GM21526 (cell line): ENCODE measurements at regions not wholly inside any gene's neighbourhood (a gene's known extent, or its start where the extent isn't known, plus 50 kb on each side); places are given as distances from the start of the nearest gene placed in this dataset.
"Not testable (repeated sequence)": the region's sequence is repeated elsewhere in the genome, so short reads cannot be mapped to it uniquely, and the experiment has no call there.

Experiments
- ATAC-seq: cut with Tn5 transposase; IDR thresholded peaks from one replicate; pipeline ENCODE4 v1.9.1; 2021; ENCODE audit warnings: moderate library complexity; ENCODE audit not compliant: unreplicated experiment, low FRiP score

GRCh38 chr11:82089426-82089825 is 644.2 kb downstream of the FAM181B start:
- ATAC-seq = no peak

DNA sequence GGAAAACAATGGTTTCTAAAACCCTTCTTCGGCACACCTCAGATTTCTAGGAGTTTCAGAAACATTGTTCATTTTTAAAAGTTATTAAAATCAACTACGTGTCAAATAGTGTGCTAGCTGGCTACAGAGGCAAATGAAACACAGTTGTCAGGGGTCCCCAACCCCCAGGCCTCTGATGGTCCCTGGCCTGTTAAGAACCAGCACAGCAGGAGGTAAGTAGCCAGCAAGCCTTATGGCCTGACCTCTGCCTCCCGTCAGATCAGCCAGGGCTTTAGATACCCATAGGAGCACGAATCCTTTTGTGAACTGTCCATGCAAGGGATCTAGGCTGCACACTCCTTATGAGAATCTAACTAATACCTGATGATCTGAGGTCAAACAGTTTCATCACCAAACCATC is 648.2 kb downstream of the FAM181B start:
- no peak for ATAC-seq

GRCh38 chr11:82082976-82083375 is 650.7 kb downstream of the FAM181B start:
- no peak for ATAC-seq

- ATAC-seq = no peak
These were observed 653.5 kb downstream of the FAM181B start for GRCh38 chr11:82080160-82080559.

GRCh38 chr11:82076126-82076525 is 657.5 kb downstream of the FAM181B start:
- no peak for ATAC-seq

- ATAC-seq = no peak
These were observed 674.2 kb downstream of the FAM181B start for GRCh38 chr11:82059505-82059904.

GRCh38 chr11:82056450-82056849 is 677.2 kb downstream of the FAM181B start:
- no peak for ATAC-seq

DNA sequence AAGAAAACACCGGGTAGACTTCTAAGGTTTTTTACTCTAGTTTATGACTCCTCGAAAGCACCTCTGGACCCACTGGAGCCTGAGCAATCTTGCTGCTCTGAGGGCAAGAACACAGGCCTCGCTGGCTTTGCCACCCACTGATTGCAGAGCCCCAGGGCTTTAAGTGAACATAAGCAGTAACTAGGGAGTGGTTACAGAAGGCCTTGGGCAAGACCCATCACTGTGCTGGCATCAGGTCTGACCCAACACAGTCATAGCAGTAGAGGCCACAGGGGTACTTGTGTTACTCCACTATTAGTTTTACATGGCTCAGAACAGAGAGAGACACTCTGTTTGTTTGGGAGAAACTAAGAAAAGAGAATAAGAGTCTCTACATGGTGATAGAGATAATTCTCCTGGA is 684.5 kb downstream of the FAM181B start:
- no peak for ATAC-seq

DNA sequence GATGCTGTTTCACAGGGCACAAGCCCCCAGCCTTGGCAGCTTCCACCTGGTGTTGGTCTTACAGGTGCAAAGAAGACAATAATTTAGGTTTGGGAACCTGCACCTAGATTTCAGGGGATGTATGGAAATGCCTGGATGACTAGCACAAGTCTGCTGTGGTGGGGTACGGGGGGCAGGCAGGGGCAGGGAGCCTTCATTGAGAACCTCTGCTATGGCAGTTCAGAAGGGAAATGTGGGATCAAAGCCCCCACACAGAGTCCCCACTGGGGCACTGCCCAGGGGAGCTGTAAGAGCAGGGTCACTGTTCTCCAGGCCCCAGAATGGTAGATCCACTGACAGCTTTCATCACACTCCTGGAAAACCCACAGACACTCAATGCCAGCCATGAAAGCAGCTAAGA is 686.5 kb downstream of the FAM181B start:
- ATAC-seq = no peak

- ATAC-seq = no peak
These were observed 686.9 kb downstream of the FAM181B start for GRCh38 chr11:82046778-82047177.

DNA sequence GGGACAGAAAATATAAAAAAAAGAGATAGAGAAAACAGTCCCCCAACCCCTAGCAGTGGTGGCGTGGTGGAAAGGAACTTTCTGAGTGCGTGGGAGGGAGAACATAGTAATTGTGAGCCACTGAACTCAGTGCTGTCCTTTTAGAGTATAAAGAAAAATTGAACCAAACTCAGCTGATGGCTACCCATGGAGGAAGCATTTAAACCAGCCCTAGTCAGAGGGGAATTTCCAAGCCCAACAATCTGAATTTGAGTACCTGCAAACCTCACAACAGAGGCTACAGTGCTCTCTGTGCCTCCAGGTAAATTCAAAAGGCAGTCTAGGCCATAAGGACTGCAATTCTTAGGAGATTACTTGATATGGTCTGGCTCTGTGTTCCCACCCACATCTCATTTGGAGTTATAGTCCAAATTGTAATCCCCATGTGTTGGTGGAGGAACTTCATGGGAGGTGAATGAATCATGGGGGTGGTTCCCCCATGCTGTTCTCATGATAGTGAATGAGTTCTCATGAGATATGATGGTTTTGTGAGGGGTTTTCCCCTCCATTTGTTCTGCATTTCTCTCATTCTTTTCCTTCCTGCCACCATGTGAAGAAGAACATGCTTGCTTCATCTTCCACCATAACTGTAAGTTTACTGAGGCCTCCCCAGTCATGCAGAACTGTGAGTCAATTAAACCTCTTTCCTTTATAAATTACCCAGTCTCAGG is 687.8 kb downstream of the FAM181B start:
- no peak for ATAC-seq

DNA sequence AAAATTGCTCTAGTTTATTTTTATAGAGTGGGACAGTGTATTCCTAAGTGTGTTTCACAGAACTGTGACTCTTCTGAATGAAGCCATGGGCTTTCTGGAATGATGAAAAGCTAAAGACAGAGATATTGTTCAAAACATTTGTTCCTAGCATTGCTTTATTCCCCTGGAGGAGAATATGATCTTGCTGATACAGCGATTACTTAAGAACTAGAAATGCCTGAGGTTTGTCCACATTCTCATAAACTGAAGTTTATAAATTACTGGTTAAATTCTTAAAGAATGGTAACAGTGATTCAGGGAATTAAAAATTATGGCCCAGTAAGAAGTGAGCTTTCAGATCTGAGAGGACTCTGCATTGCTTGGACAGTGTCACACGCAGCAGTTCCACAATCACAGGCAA is 690.3 kb downstream of the FAM181B start:
- no peak for ATAC-seq

- ATAC-seq = no peak
These were observed 691.9 kb downstream of the FAM181B start for GRCh38 chr11:82041764-82042163.

DNA sequence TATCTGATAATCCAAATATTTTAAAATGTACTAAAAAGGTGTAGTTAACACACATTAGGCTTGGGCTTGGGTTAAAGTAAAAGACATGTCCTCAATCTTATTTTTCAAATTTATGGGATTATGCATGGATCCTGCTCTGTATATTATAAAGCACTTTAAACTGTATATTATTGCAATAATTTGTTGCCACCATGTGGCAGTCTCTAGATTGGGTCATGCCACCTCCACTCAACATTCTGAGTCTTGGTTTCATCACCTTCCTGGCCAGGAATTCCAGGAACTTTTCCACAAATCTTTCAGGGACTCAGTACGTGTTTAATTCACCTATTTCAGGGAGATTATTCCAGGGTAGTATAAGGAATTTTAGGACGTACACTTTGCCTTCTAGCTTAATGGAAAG is 695.5 kb downstream of the FAM181B start:
- ATAC-seq = no peak

GRCh38 chr11:82034527-82034926 is 699.1 kb downstream of the FAM181B start:
- ATAC-seq = no peak

DNA sequence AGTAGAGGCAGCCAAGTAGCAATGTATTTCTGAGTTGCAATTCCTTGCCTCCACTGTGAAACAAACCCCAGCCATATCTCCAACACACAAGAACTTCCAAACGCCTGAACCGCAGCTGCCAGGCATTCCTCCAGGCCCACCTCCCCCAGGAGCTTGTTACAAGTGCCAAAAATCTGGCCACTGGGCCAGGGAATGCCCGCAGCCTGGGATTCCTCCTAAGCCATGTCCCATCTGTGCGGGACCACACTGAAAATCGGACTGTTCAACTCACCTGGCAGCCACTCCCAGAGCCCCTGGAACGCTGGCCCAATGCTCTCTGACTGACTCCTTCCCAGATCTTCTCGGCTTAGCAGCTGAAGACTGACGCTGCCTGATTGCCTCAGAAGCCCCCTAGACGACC is 706.3 kb downstream of the FAM181B start:
- not testable (repeated sequence) for ATAC-seq

- no peak for ATAC-seq
These were observed 708.9 kb downstream of the FAM181B start for GRCh38 chr11:82024760-82025159.

- no peak for ATAC-seq
These were observed 721.4 kb downstream of the FAM181B start for GRCh38 chr11:82012276-82012675.

DNA sequence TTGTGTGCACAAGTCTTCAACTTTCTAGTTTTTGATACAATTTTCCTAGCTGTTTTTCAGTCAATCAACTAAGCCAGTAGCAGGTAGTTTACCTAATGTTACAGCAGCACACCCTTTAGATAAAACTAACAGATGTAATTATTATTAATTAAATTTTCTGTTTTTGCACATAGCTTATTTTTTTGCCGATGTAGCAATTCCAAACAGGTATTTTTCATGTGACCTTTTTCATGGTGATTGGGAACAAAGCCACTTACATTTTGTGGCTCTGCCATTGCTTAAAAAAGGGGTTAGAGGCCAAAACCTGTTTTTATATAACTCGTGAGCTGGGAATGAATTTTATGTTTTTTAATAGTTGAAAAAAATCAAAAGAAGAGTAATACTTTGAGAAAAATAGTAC is 724.5 kb downstream of the FAM181B start:
- ATAC-seq = no peak

- ATAC-seq = no peak
These were observed 726.1 kb downstream of the FAM181B start for GRCh38 chr11:82007521-82007920.

DNA sequence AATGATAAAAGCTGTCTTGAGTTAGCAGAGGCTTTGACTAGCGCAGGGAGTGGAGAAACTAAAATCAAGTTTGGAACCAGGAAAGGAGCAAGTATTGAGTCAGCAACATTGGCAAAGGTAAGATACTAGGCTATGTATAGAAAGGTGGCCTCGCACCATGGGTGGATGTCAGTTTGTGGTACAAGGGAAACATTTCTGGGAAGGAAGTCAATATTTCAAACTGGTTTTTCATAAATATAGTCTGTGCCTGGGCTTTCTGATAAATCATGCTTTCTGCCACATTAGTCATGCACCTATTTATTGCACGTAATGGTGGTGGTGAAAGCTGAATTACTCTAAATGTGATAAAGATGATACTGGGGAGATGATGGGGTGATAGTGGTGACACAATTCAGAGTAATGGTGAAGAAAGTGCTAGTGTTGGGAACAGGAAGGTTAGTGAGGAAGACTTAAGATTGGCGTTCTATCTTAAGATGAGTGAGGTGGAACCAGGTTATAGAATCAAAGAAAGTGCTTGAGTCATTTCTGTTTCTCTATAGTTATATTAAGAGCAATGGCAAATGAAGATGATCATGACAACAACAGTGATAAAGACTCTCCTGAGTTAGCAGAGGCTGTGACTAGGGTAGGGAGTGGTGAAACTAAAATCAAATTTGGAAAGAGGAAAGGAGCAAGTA is 729.0 kb downstream of the FAM181B start:
- ATAC-seq = no peak
